Fibroblast of skin of left quadriceps (primary cell): ENCODE measurements at regions not wholly inside any gene's neighbourhood (a gene's known extent, or its start where the extent isn't known, plus 50 kb on each side); places are given as distances from the start of the nearest gene placed in this dataset.
A peak's percentile ranks its signal among the peaks of the same experiment; 100 is the strongest.
"Not testable (repeated sequence)": the region's sequence is repeated elsewhere in the genome, so short reads cannot be mapped to it uniquely, and the experiment has no call there.

Experiments used
- DNase-seq, 2 experiments: peaks; one replicate each; pipeline ENCODE4 v3.0.0-alpha.2; 2013; ENCODE audit warnings: low read depth in 2 of 2

DNA sequence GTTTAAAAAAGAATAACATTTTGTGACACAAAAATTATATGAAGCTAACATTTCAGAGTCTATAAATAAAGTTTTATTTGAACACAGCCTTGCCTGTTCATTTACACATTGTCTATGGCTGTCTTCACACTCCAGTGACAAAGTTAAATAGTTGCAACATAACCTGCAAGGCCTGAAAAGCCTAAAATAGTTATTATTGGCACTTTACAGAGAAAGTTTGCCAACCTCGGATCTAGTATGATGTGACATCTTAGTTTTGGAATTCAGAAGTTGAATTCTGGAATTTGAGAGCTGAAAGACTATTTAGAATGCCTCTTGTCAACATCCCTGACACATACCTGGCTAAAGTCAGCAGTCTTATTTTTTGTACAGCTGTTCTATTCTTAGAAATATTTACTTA lies 68.3 kb downstream of the DYRK2 start:
- peak; percentile 34 to 39 for DNase-seq

DNA sequence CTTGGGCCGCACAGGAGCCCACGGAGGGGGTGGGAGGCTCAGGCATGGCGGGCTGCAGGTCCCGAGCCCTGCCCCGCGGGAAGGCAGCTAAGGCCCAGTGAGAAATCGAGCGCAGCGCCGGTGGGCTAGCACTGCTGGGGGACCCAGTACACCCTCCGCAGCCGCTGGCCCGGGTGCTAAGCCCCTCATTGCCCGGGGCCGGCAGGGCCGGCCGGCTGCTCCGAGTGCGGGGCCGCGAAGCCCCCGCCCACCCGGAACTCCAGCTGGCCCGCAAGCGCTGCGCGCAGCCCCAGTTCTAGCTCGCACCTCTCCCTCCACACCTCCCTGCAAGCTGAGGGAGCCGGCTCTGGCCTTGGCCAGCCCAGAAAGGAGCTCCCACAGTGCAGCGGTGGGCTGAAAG lies 70.8 kb downstream of the DYRK2 start:
- DNase-seq: not testable (repeated sequence)

DNA sequence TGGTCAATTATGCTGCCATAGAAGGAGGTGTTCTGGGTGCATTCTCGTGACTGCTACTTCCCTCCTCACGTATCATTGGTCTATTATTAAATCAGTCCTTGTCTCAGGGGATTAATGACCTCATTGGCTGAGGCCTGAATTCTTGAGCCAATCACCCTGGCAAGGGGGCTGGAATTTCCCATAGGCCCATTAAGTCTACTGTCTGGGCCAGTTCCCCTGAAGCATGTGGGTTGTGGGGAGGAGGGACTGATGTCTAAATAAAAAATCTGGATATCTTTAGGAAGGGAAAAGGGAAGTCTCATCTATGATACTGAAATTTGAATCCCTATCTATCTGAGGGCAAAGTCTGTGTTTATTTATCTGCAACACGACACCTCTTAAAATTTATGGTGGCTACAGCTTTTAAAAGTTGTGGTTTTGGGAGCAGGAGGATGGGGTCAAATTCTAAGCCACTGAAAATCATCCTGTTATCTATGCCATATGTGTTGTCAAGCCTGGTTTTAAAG lies 71.9 kb downstream of the DYRK2 start:
- DNase-seq: peak; percentile 95

DNA sequence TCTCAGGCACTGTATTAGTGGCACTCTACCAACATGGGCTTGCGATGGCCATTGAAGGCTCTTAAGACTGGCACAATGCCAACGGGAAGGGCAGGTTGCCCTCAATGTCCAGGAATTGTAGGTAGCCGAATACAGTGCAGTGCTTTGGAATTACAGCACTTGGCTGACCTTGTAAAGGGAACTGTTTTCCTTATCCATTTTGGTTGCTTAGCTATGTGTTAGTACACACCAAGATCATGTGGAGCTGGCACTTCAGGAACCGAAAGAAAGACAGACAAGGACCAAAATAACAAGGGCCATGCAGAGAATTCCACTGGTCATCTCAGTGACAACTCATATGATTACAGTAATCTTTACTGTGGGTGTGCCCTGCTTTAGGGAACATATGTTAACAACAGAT lies 72.7 kb downstream of the DYRK2 start:
- DNase-seq: no peak

DNA sequence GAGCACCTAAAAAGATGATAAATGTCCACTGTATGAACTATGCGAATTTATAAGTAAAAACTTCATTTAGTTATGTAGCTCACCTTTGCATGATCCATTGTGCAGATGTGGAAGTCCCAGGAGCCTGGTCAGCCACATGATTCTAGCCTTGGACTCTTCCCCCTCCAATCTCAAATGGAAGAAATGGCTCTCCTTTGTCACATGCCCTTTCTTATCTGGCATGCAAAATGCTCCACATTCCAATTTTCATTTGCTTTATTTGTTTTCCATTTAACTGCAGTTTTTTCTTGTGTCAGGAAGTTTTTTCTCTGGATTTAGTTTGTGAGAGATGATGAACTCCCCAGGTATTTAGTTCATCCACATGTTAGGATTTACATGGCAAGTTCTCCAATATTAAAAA lies 73.8 kb downstream of the DYRK2 start:
- DNase-seq: no peak

DNA sequence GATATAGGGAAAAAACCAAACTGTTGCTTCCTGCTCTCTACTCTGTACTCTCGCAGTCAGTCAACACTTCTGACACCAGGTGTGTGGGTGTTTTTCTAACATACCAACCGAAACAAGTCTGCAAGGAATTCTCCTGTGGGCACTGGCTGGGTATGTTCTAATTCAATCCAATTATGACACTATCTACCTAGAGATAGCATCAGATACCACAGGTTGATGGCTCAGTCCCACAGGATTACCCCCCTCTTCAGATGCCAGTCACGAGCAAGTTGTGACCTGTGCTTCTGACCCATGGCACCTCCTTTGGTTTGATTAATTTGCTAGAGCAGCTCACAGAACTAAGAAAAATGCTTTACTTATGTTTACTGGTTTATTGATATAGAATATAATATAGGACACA lies 78.3 kb downstream of the DYRK2 start:
- no peak for DNase-seq

DNA sequence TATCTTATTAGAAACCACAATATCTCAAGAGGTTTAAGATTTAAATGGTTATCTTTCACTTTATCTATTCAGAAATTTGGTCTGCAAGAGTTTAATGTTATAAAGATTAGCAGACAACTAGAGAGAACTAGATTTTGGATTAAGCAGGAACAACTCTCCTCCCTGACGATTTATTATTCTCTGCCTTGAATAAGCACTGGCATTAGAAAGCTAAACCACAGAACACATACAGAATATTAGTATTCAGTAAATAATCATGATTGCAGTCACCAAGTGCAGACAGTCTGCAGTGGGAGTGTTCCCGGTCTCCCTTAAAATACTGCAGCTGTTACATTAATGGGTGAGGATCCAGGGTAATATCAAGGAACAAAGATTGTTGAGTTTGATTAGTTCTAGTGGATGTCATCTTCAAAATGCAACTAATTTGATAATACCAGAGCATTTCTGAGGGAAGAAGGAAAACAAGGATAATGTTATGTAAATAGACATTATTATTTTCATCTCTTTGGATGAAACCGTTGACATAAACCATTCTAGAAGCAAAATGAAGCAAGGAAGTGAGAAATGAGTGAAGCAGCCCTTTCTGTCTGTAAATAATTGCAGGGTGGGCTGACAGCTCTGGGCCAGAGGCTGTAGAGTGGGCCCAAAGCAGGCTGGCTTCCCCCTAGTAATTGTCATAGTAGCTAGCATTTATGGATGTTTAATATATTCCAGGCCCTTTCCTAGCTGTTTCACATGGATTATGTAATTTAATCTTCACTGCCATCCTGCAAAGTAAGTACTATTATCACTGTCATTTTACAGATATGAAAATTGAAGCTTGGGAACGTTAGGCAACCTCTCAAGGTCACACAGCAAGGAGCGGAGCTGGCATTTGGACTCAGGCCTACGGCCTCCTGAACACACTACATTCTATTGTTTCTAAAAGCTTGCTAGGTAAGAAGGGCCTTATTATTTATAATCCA lies 79.4 kb downstream of the DYRK2 start:
- DNase-seq: no peak

DNA sequence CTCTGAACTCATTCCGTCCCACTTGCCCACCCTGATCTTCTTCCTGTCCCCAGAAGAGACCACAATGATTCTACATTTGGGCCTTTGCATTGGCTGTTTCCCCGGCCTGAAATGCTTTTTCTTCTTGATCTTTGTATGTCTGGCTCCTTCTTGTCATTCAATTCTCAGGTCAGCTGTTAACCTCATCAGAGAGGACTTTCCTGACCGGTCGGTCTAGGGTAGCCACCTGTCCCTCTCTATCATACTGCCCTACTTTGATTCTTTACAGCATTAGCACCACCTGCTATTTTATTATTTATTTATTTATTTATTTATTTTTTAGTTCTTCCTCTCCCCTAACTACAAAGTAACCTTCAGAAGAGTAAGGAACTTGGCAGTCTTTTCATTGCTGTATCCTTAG lies 84.3 kb downstream of the DYRK2 start:
- no peak for DNase-seq

DNA sequence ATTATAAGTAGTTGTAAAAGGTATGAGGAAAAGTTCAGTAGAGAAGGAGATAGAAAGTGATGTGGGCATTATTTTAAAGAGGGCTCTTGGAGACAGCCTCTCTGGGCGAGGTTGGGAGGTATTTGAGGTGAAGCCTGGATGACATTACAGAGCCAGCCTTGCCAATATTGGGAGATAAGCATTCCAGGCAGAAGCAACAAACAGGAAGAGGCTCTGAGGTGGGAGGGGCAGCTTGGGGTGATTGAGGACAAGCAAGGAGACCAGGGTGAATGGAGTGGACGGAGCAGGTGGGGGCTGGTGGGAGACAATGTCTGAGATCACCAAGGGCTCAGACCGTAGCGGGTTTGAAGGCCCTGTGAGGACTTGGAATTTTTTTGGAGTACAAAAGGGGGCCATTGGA lies 87.3 kb downstream of the DYRK2 start:
- DNase-seq: no peak

DNA sequence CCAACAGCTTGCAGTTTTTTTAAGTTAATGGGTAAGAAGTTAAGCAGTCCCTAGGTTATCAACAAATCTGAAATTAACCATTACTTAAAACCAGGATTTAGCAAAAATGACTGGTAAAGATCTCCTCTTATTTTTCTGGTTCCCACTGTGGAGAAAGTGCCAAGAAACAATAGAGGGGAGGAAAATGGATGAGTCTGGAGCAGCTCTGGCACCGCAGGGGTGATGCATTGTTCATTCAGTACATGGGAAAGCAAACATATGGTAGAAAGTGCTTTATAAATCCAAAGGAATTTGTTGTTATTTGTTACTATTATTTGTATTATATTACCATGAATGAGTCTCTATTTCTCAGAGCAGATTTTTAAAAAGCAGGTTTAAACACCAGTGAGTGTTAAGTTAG lies 92.2 kb downstream of the DYRK2 start:
- no peak for DNase-seq

DNA sequence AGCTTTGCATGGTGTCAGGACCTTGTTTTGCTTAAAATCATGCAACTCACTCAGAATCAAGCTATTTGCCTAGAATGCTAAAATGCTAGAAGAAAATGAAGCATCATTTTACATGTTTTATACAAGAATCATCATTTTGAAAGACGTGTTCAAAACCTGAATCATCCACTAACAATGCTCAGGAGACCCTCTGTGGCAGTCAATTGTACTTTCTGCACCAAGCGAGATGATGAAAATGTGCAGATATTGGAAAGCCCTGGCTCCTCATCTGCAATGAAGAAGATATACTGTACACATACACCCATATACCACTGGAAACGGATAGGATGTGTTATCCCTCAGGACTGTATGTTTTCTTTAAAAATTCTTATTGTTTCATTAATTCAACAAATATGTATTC lies 92.7 kb downstream of the DYRK2 start:
- DNase-seq: peak; percentile 48 to 53

DNA sequence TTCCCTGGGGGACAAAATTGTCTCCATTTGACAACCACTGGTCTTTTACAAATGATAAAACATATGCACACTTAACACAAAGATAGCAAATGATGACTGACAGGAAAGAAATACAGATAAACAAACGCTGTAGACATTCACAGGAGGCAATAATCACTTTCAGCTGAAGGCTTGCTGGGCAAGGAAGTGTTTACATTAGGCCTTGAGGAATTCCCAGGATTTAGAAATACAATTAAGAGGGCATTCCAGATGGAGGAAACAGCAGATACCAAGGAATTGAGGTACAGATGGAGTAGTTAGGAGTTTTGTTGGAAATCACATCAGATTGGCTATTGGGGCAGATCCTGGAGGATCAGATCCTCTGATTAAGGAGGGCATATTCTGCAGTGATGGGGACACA lies 93.9 kb downstream of the DYRK2 start:
- peak; percentile 62 to 73 for DNase-seq

DNA sequence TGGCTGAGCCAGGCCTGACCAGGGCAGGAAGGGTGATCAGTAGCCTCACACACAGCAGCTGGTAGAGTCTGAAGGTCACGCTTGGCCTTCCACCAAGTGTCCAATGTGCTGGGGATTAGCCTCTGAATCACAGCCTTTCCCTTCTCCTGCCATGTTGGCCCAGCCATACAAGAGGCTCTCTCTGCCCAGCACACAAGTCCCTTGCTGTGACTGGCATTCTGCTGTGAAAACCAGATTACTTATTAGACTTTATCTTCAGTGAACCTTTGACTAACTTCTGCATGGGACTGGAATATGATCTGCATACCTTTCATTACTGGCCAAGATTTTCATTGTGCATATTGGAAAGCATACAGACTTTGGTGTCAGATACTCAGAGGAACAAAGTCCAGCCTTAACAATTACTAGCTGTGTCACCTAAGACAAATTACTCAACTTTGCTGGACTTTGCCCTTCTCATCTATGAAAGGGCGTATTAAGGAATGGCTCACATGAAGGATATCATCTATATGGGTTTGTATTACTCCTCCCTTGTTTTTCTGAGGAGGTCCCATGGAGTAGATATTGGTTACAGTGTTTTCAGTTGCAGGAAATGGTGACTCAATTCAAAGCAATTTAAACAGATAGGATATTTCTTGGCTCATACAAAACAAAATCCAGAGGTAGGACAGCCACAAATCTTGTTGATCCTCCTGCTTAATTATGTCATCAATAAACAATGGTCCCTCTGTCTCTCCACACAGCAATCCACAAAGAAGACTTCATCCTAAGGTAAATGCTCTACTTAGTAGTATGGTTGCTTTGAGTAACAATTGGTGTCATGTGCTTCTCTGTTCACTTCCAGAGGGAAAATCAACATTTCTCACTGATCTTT lies 99.6 kb downstream of the DYRK2 start:
- peak in 1 of 2 experiments; percentile 37 for DNase-seq

DNA sequence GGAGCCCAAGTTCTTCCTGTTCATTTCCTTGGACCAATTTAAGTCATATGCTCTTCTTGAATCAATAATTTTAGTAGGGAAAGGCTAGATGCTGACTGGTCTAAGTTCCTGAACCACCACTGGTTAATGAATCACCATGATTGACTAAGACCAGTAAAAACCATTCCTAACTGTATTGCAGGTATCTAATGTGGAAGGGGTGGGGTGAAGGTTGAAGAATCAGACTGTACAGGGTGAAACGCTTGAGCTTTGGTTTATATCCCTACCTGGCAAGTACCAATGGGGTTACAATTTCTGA lies 100.1 kb downstream of the DYRK2 start:
- no peak for DNase-seq

DNA sequence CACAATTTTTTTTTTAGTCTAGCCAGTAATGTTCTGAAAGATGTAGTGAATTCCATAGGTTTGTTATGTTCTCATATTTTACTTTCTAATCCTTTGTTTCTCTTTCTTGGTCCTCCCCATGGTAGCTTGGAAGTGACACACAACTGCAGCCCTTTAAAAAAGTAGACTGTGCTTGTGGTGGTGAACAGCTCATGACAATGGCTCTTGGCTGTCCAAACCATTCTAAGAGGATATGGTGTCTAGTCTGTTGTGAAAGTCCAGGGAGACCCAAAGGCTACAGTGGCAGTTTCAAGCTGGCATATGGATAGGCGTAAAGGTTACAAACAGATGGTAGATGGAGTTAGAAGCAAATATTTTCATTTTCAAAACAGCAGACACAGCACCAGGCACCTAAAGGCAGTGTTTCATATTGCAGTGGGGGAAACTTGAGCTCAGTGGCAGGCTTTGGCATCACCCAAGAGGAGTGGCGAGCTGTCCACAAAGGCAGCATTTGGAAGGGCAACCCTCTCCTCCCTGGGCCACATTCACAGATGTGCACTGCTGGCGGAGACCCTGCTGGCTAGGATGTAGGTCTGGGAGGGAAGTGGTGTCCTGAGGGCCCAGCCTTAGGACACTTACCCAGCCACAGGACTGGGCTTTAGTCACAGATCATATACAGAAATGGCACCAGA lies 102.1 kb downstream of the DYRK2 start:
- DNase-seq: no peak

DNA sequence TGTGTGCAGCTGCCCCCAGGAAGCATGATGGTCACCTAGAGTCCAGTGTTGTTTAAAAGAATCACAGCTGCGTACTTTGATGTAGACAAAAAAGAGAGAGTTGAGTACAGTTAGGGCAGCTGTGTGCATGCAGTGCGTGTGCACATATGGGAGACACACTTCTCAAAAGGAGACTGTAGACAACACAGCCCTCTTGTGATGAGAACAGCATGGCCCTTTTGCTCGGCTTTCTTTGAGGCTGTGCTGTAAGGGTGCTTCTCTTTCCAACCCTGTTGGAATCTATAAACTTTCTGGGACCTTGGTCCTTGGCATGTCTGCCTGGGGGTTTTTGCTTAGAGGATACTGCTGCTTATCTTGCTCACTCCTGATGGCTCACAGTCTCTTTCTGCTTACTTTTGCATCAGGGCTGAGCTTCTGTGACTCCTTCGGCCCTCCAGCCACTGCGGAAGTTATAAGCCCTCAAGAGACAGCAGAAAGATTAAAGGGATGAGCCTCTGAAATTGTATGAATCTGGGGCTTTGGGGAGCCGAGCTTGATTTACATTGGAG lies 102.9 kb downstream of the DYRK2 start:
- no peak for DNase-seq

DNA sequence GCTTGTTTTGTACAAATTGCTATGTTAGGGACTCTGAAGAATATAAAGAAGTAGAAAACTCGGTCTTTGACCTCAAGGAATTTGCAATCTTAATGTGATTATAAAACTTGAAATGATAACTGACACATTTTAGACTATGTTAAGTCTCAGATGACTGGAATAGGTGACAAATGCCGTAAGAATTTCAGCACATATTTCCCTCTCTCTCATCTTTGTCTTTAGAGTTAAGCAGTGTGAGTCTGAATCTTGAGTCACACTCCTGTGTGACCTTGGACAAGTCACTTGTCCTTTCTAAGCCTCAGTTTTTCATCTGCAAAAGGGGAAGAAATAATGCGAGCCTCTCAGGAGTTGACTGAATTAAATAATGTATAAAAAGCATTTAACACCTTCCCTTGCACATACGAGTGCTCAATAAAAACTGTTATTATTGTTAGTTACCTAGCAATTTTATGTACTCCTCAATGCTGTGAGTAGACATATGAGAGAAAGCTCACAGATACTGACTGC lies 103.7 kb downstream of the DYRK2 start:
- no peak for DNase-seq

DNA sequence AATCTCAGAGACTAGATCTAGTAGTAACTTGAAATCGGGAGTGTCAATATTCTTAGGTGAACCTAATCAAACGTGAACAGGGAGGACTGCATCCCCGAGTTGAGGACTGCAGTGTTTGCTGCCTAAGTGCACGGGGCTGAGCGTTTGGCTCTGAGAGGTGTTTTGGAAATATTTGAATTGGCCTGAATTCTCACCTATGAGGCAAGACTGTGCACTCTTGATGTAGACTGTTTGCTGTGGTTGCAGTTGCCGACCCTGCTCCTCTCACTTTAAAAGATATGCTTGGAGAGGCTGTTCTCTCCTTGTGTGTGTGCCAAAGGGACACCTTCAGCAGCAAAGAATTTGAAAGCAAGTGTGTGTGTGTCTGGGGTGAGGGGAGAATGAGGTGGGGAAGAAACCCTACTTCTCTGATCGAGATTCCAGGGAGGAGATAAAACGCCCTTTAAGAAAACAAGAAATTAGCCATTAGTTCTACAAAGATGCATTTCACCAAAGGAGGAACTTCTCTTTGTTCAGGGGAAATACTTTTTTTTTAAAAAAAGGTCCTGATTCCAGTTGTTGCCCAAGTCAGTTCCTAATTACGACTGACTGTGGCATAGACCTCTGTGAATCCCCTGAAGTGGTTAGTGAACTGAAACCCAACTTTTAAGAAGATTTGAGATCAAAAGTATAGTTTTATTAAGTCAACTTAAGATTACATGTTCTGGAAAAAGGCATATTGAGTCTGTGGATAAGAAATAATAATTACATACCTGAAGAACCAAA lies 106.6 kb downstream of the DYRK2 start:
- no peak for DNase-seq

DNA sequence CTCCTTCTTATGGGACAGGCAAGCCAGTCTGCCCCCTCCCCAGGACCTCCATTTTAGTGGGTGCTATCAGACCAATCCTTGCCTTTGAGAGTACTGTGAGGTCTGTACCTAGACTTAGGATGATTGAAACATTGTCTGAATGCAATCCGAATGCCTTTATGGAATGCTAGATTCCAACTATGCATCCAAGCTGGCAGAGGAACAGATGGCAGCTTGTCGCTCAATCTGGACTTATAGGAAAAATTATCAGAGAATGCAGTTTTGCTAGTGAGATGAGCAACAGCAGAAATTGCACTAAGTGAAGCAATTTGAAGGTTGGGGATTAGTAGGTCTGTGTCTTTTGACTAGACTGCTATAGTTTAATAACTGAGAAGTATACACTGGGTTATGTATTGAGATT lies 109.1 kb downstream of the DYRK2 start:
- DNase-seq: no peak

DNA sequence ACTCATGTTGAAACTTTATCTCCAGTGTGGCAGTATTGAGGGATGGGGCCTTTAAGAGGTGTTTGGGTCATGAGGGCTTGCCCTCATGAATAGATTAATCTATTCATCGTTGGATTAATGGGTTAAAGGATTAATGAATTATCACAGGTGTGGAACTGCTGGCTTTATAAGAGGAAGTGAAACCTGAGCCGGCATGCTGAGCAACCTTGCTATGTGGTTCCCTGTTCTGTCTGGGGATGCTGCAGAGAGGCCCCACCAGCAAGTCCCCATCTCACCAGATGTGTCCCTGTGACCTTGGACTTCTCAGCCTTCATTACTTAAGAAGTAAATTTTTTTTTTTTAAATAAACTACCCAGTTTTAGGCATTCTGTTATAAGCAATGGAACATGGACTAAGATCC lies 109.6 kb downstream of the DYRK2 start:
- DNase-seq: no peak

DNA sequence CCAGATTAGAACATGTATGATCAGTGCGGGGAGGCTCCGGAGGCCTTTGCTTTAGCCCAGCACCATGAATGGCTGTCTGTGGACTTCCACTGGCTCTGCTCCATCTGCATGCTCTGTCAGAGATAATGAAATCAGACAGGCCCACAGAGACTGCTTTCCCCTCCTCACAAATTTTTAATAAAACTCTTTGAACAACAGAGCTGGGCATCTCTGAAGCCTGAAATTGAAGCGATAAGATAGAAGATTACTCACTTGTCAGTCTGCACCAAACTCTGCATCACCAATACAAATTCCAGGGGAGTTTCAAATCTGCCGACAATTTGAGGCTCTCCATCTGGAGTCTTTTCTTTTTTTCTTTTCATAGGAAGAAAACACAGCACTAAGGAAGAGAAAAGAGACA lies 110.0 kb downstream of the DYRK2 start:
- no peak for DNase-seq
